Tibial nerve (tissue), 4 donors: ENCODE measurements at regions not wholly inside any gene's neighbourhood (a gene's known extent, or its start where the extent isn't known, plus 50 kb on each side); places are given as distances from the start of the nearest gene placed in this dataset.

Experiments used
- DNase-seq, 2 donors: peaks; one replicate each; pipeline ENCODE4 v3.0.0-alpha.2; 2019; ENCODE audit warnings: low spot score in 2 of 2
- H3K27ac ChIP-seq, 4 donors: fragments of 200-600 bp; sonication (generic) in 3 of 4; one replicate each; pipeline ENCODE4 v1.5.1; 2017 to 2019; ENCODE audit warnings: mild to moderate bottlenecking in 1 of 4
- H3K27me3 ChIP-seq, 2 donors: fragments of 200-600 bp; sonication (generic) in 1 of 2; one replicate each; pipeline versions ENCODE4 v1.5.1 to v1.6.0; 2017 to 2019
- H3K36me3 ChIP-seq, 3 donors: fragments of 200-600 bp; sonication (generic); one replicate each; pipeline ENCODE4 v1.5.1; 2018 to 2019
- H3K4me1 ChIP-seq, 4 donors: fragments of 200-600 bp; sonication (generic) in 3 of 4; one replicate each; pipeline ENCODE4 v1.5.1; 2017 to 2019
- H3K4me3 ChIP-seq, 4 donors: fragments of 200-600 bp; sonication (generic) in 3 of 4; one replicate each; pipeline ENCODE4 v1.5.1; 2017 to 2019; ENCODE audit warnings: mild to moderate bottlenecking in 1 of 4, moderate library complexity in 1 of 4
- H3K9me3 ChIP-seq, 4 donors: fragments of 200-600 bp; sonication (generic) in 3 of 4; one replicate each; pipeline ENCODE4 v1.5.1; 2017 to 2019
- CTCF ChIP-seq, 5 experiments: fragments of 200-600 bp in 3 of 5; fragments of 450-650 bp in 2 of 5; sonication (generic) in 3 of 5; IDR thresholded peaks; one replicate each; pipeline ENCODE4 v1.5.1; 2016 to 2019; ENCODE audit warnings: antibody characterized with exemption in 5 of 5, mild to moderate bottlenecking in 3 of 5, moderate library complexity in 2 of 5
- EP300 ChIP-seq, 2 donors: sonication (generic); formaldehyde crosslinking; IDR thresholded peaks; one replicate each; pipeline ENCODE4 v1.6.1; 2017; ENCODE audit warnings: antibody characterized with exemption in 2 of 2, mild to moderate bottlenecking in 1 of 2
- POLR2A ChIP-seq, 2 donors: fragments of 450-650 bp; IDR thresholded peaks; one replicate each; pipeline ENCODE4 v1.6.1; 2017; ENCODE audit warnings: antibody characterized with exemption in 2 of 2, mild to moderate bottlenecking in 2 of 2, moderate library complexity in 2 of 2
- WGBS, 2 donors: methylation state at CpG; one replicate each; pipeline ENCODE4 v1.1.5; 2018; 5-methylcytosine and 5-hydroxymethylcytosine counted together

- no peak overlapping the region for H3K27ac ChIP-seq
- H3K9me3 ChIP-seq, result no peaks in the 10 kb centered on the region
- H3K36me3 ChIP-seq, result no peaks in the 10 kb centered on the region
- DNase-seq, result no peak
- 80 to 92% methylated on average over 4 of the region's 4 CpGs for WGBS, 2 donors
- H3K4me3 ChIP-seq, result no peak overlapping the region
- H3K27me3 ChIP-seq, result no peaks in the 10 kb centered on the region
- no peaks in the 10 kb centered on the region for H3K4me1 ChIP-seq
- no peak for TF ChIP-seq CTCF (IDR thresholded peaks at IDR 0.05)
- no peak for TF ChIP-seq POLR2A (IDR thresholded peaks at IDR 0.05)
- no peak for TF ChIP-seq EP300 (IDR thresholded peaks at IDR 0.05)
These were observed 2277.6 kb downstream of the MAT2B start for GRCh38 chr5:165783024-165783423.

GRCh38 chr5:165786073-165786472 is 2280.7 kb downstream of the MAT2B start:
- Histone ChIP-seq H3K27ac (no peak overlapping the region), H3K4me1 (no peaks in the 10 kb centered on the region), H3K4me3 (no peak overlapping the region), H3K27me3 (no peaks in the 10 kb centered on the region), H3K36me3 (no peaks in the 10 kb centered on the region), H3K9me3 (no peaks in the 10 kb centered on the region)
- WGBS, 2 donors, result 80 to 84% methylated on average over 3 of the region's 3 CpGs
- no peak for DNase-seq
- TF ChIP-seq EP300 (IDR thresholded peaks at IDR 0.05) (no peak), CTCF (IDR thresholded peaks at IDR 0.05) (no peak), POLR2A (IDR thresholded peaks at IDR 0.05) (no peak)

- Histone ChIP-seq H3K4me3 (no peak overlapping the region), H3K36me3 (no peaks in the 10 kb centered on the region)
These were observed 2289.7 kb downstream of the MAT2B start for GRCh38 chr5:165795073-165795472.

GRCh38 chr5:165805756-165806155 is 2300.3 kb downstream of the MAT2B start:
- H3K36me3 ChIP-seq, result no peaks in the 10 kb centered on the region
- no peaks in the 10 kb centered on the region for H3K9me3 ChIP-seq
- 34 to 36% methylated on average over 4 of the region's 4 CpGs for WGBS, 2 donors
- TF ChIP-seq EP300 (IDR thresholded peaks at IDR 0.05) (no peak), POLR2A (IDR thresholded peaks at IDR 0.05) (no peak), CTCF (IDR thresholded peaks at IDR 0.05) (no peak)
- no peak overlapping the region for H3K27ac ChIP-seq
- H3K4me1 ChIP-seq, result no peaks in the 10 kb centered on the region
- no peaks in the 10 kb centered on the region for H3K27me3 ChIP-seq
- no peak overlapping the region for H3K4me3 ChIP-seq
- DNase-seq, result no peak

More at GRCh38 chr5:165795073-165795472, 2289.7 kb downstream of the MAT2B start:
- Histone ChIP-seq H3K4me1 (no peaks in the 10 kb centered on the region), H3K27me3 (no peaks in the 10 kb centered on the region), H3K9me3 (peaks cover 0 to 4% (median 0%) of the 10 kb centered on the region in 4 donors), H3K27ac (no peak overlapping the region)
- no peak for TF ChIP-seq CTCF (IDR thresholded peaks at IDR 0.05)
- TF ChIP-seq EP300 (IDR thresholded peaks at IDR 0.05), result no peak
- TF ChIP-seq POLR2A (IDR thresholded peaks at IDR 0.05), result no peak
- WGBS, 2 donors, result 81 to 82% methylated on average over 1 of the region's 1 CpG
- no peak for DNase-seq

GRCh38 chr5:165808335-165808734 is 2302.9 kb downstream of the MAT2B start:
- Histone ChIP-seq H3K4me1 (no peaks in the 10 kb centered on the region), H3K36me3 (no peaks in the 10 kb centered on the region), H3K27me3 (no peaks in the 10 kb centered on the region), H3K27ac (no peak overlapping the region), H3K4me3 (no peak overlapping the region), H3K9me3 (no peaks in the 10 kb centered on the region)
- DNase-seq, result no peak
- WGBS, 2 donors, result 80 to 81% methylated on average over 3 of the region's 3 CpGs
- TF ChIP-seq EP300 (IDR thresholded peaks at IDR 0.05), result no peak
- no peak for TF ChIP-seq POLR2A (IDR thresholded peaks at IDR 0.05)
- no peak for TF ChIP-seq CTCF (IDR thresholded peaks at IDR 0.05)
